Dedifferentiated amniotic fluid mesenchymal stem cell (primary cell): ENCODE measurements at regions not wholly inside any gene's neighbourhood (a gene's known extent, or its start where the extent isn't known, plus 50 kb on each side); places are given as distances from the start of the nearest gene placed in this dataset.

ENCODE experiments used
- DNase-seq: peaks from one replicate; pipeline ENCODE4 v3.0.0-alpha.2; 2016; ENCODE audit errors: extremely low spot score

GRCh38 chr6:25065666-25066065, 129.9 kb upstream of the RIPOR2 start:
- DNase-seq = no peak

- no peak for DNase-seq
Observed at GRCh38 chr6:25066593-25066992, 130.8 kb upstream of the RIPOR2 start.

- DNase-seq = no peak
Observed at GRCh38 chr6:25068866-25069265, 133.1 kb upstream of the RIPOR2 start.

GRCh38 chr6:25070547-25071366, 135.0 kb upstream of the RIPOR2 start:
- DNase-seq = peak; percentile 82

- DNase-seq = no peak
Observed at GRCh38 chr6:25078141-25078540, 142.4 kb upstream of the RIPOR2 start.

GRCh38 chr6:25083784-25084507, 148.2 kb upstream of the RIPOR2 start:
- no peak for DNase-seq

GRCh38 chr6:25084508-25084833, 148.7 kb upstream of the RIPOR2 start:
- no peak for DNase-seq

- no peak for DNase-seq
Observed at GRCh38 chr6:25085756-25086155, 150.0 kb upstream of the RIPOR2 start.

GRCh38 chr6:25086500-25087091, 150.8 kb upstream of the RIPOR2 start:
- no peak for DNase-seq

GRCh38 chr6:25088513-25088912, 152.8 kb upstream of the RIPOR2 start:
- DNase-seq = no peak

- DNase-seq = no peak
Observed at GRCh38 chr6:25089442-25089841, 153.7 kb upstream of the RIPOR2 start.

- DNase-seq = no peak
Observed at GRCh38 chr6:25094726-25095125, 159.0 kb upstream of the RIPOR2 start.

GRCh38 chr6:25100288-25100687, 164.5 kb upstream of the RIPOR2 start:
- no peak for DNase-seq

- no peak for DNase-seq
Observed at GRCh38 chr6:25103603-25104002, 167.8 kb upstream of the RIPOR2 start.

GRCh38 chr6:25105070-25105925, 169.5 kb upstream of the RIPOR2 start:
- DNase-seq = no peak

GRCh38 chr6:25107218-25107617, 171.5 kb upstream of the RIPOR2 start:
- no peak for DNase-seq

GRCh38 chr6:25111782-25112181, 167.4 kb upstream of the CARMIL1 start:
- no peak for DNase-seq

- no peak for DNase-seq
Observed at GRCh38 chr6:25112322-25112773, 166.8 kb upstream of the CARMIL1 start.

GRCh38 chr6:25113436-25113835, 165.7 kb upstream of the CARMIL1 start:
- no peak for DNase-seq

- no peak for DNase-seq
Observed at GRCh38 chr6:25118038-25118437, 161.1 kb upstream of the CARMIL1 start.

- DNase-seq = no peak
Observed at GRCh38 chr6:25121186-25121585, 158.0 kb upstream of the CARMIL1 start.

GRCh38 chr6:25122001-25122400, 157.2 kb upstream of the CARMIL1 start:
- DNase-seq = peak; percentile 39
